Right lobe of liver (tissue), 4 donors: ENCODE measurements at regions not wholly inside any gene's neighbourhood (a gene's known extent, or its start where the extent isn't known, plus 50 kb on each side); places are given as distances from the start of the nearest gene placed in this dataset.

ENCODE experiments used
- POLR2A ChIP-seq: fragments of 450-650 bp; IDR thresholded peaks from one replicate; pipeline ENCODE4 v1.6.1; 2017; ENCODE audit warnings: antibody characterized with exemption, mild to moderate bottlenecking
- TF ChIP-seq, protein P1 (sequence below), 4 donors: fragments of 200-600 bp in 3 of 4; fragments of 450-650 bp in 1 of 4; IDR thresholded peaks; one replicate each; pipeline versions ENCODE4 v1.5.1 to v1.8.0; 2016 to 2022; ENCODE audit warnings: antibody characterized with exemption in 4 of 4, mild to moderate bottlenecking in 2 of 4
- donor health status: DM: no; HTN: no; CAD: no.
- donor health status: DM: no; HTN: no; CAD: no.
- donor health status: DM: no; HTN: yes; CAD: no.

DNA sequence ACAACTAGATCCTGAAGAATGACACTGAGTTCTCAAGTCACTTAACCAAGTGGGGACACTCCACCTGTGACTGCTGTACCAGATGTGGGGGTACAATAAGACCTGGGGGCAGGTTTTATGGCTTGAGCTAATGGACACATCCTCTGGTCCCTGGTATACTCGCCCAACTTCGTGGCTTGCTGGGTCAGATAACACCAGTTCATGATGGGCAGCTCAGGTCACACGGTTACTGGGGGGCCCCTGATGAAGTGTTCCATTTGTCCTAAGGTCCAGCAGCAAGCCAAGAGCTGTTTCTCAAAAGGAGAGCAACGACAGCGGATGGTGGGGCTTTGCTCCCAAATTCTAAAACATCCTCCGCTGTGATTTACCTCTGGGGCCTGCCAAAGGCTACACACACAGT is 1368.4 kb downstream of the BRD1 start:
- TF ChIP-seq, protein P1, sequence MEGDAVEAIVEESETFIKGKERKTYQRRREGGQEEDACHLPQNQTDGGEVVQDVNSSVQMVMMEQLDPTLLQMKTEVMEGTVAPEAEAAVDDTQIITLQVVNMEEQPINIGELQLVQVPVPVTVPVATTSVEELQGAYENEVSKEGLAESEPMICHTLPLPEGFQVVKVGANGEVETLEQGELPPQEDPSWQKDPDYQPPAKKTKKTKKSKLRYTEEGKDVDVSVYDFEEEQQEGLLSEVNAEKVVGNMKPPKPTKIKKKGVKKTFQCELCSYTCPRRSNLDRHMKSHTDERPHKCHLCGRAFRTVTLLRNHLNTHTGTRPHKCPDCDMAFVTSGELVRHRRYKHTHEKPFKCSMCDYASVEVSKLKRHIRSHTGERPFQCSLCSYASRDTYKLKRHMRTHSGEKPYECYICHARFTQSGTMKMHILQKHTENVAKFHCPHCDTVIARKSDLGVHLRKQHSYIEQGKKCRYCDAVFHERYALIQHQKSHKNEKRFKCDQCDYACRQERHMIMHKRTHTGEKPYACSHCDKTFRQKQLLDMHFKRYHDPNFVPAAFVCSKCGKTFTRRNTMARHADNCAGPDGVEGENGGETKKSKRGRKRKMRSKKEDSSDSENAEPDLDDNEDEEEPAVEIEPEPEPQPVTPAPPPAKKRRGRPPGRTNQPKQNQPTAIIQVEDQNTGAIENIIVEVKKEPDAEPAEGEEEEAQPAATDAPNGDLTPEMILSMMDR (IDR thresholded peaks at IDR 0.05) = no peak
- no peak for TF ChIP-seq POLR2A
